Jurkat, Clone E6-1 (cell line): ENCODE measurements at regions not wholly inside any gene's neighbourhood (a gene's known extent, or its start where the extent isn't known, plus 50 kb on each side); places are given as distances from the start of the nearest gene placed in this dataset.
"Not testable (repeated sequence)": the region's sequence is repeated elsewhere in the genome, so short reads cannot be mapped to it uniquely, and the experiment has no call there.

Experiments used
- DNase-seq: peaks from one replicate; pipeline ENCODE4 v3.0.0-alpha.2; 2011; ENCODE audit warnings: low read depth, low spot score
- H3K4me3 ChIP-seq: 2 replicates; pipeline ENCODE4 v1.5.1; 2011; ENCODE audit warnings: mild to moderate bottlenecking, low read length, control low read depth, moderate library complexity

- H3K4me3 ChIP-seq: no peak overlapping the region
- no peak for DNase-seq
Observed at GRCh38 chr2:238518821-238519186, 92.1 kb downstream of the ASB1 start.

GRCh38 chr2:238520359-238520886 lies 93.7 kb downstream of the ASB1 start:
- DNase-seq: no peak
- H3K4me3 ChIP-seq: no peak overlapping the region

GRCh38 chr2:238521002-238521401 lies 94.3 kb downstream of the ASB1 start:
- no peak overlapping the region for H3K4me3 ChIP-seq
- no peak for DNase-seq

- no peak for DNase-seq
- no peak overlapping the region for H3K4me3 ChIP-seq
Observed at GRCh38 chr2:238521870-238522269, 95.1 kb downstream of the ASB1 start.

GRCh38 chr2:238523158-238524110 lies 96.7 kb downstream of the ASB1 start:
- no peak for DNase-seq
- H3K4me3 ChIP-seq: no peak overlapping the region

- no peak overlapping the region for H3K4me3 ChIP-seq
- no peak for DNase-seq
Observed at GRCh38 chr2:238524426-238524983, 97.8 kb downstream of the ASB1 start.

GRCh38 chr2:238525990-238526389 lies 99.3 kb downstream of the ASB1 start:
- DNase-seq: no peak
- no peak overlapping the region for H3K4me3 ChIP-seq

GRCh38 chr2:238527565-238527964 lies 100.8 kb downstream of the ASB1 start:
- no peak for DNase-seq
- H3K4me3 ChIP-seq: no peak overlapping the region

GRCh38 chr2:238528953-238529781 lies 102.4 kb downstream of the ASB1 start:
- DNase-seq: no peak
- H3K4me3 ChIP-seq: no peak overlapping the region

- not testable (repeated sequence) for H3K4me3 ChIP-seq, DNase-seq
Observed at GRCh38 chr2:238531017-238531645, 104.4 kb downstream of the ASB1 start.

GRCh38 chr2:238543732-238544131 lies 117.0 kb downstream of the ASB1 start:
- not testable (repeated sequence) for DNase-seq, H3K4me3 ChIP-seq

GRCh38 chr2:238548902-238549462 lies 122.3 kb downstream of the ASB1 start:
- no peak for DNase-seq
- no peak overlapping the region for H3K4me3 ChIP-seq

GRCh38 chr2:238549866-238550265 lies 123.1 kb downstream of the ASB1 start:
- no peak overlapping the region for H3K4me3 ChIP-seq
- no peak for DNase-seq

GRCh38 chr2:238551091-238551490 lies 124.4 kb downstream of the ASB1 start:
- DNase-seq: no peak
- H3K4me3 ChIP-seq: no peak overlapping the region

GRCh38 chr2:238552226-238552625 lies 125.5 kb downstream of the ASB1 start:
- H3K4me3 ChIP-seq: no peak overlapping the region
- DNase-seq: no peak

- no peak overlapping the region for H3K4me3 ChIP-seq
- no peak for DNase-seq
Observed at GRCh38 chr2:238553159-238553558, 126.4 kb downstream of the ASB1 start.

- DNase-seq: no peak
- H3K4me3 ChIP-seq: no peak overlapping the region
Observed at GRCh38 chr2:238554468-238555315, 128.0 kb downstream of the ASB1 start.
